Transverse colon (tissue), 4 donors: ENCODE measurements at regions not wholly inside any gene's neighbourhood (a gene's known extent, or its start where the extent isn't known, plus 50 kb on each side); places are given as distances from the start of the nearest gene placed in this dataset.

ENCODE experiments used
- DNase-seq: peaks from one replicate; pipeline ENCODE4 v3.0.0-alpha.2; 2019
- H3K27ac ChIP-seq, 4 donors: fragments of 200-600 bp; sonication (generic); 2 replicates each; pipeline ENCODE4 v1.5.1; 2016 to 2018; ENCODE audit warnings: inconsistent platforms in 4 of 4
- H3K27me3 ChIP-seq: fragments of 200-600 bp; sonication (generic); 2 replicates; pipeline ENCODE4 v1.5.1; 2017; ENCODE audit warnings: inconsistent platforms
- H3K36me3 ChIP-seq, 4 donors: fragments of 200-600 bp; sonication (generic); 2 replicates each; pipeline ENCODE4 v1.5.1; 2017 to 2019; ENCODE audit warnings: inconsistent platforms in 4 of 4
- H3K4me1 ChIP-seq, 4 donors: fragments of 200-600 bp; sonication (generic); 2 replicates each; pipeline ENCODE4 v1.5.1; 2017 to 2020; ENCODE audit warnings: inconsistent platforms in 4 of 4
- H3K4me3 ChIP-seq, 4 donors: fragments of 200-600 bp; sonication (generic); 1 replicate in 1 of 4; 2 replicates in 3 of 4; pipeline versions ENCODE4 v1.5.1 to v1.6.1; 2017 to 2019; ENCODE audit warnings: inconsistent platforms in 4 of 4
- H3K9me3 ChIP-seq, 2 donors: fragments of 200-600 bp; sonication (generic); 2 replicates each; pipeline ENCODE4 v1.5.1; 2017 to 2019; ENCODE audit warnings: inconsistent platforms in 2 of 2
- EP300 ChIP-seq: sonication (generic); formaldehyde crosslinking; IDR thresholded peaks from one replicate; pipeline ENCODE4 v1.6.1; 2017; ENCODE audit warnings: antibody characterized with exemption, low read depth
- POLR2A ChIP-seq: fragments of 450-650 bp; IDR thresholded peaks from one replicate; pipeline ENCODE4 v1.6.1; 2016; ENCODE audit warnings: antibody characterized with exemption, mild to moderate bottlenecking, moderate library complexity
- POLR2AphosphoS5 ChIP-seq, 3 donors: sonication (generic); formaldehyde crosslinking; IDR thresholded peaks; one replicate each; pipeline ENCODE4 v1.6.1; 2016; ENCODE audit warnings: antibody characterized with exemption in 3 of 3
- WGBS, 2 donors: methylation state at CpG; one replicate each; pipeline ENCODE4 v1.1.5; 2018; ENCODE audit warnings: low coverage in 1 of 2; 5-methylcytosine and 5-hydroxymethylcytosine counted together
- in situ Hi-C, 4 donors: fragments of 200-750 bp; cut with MboI; loops; one replicate each; pipeline versions ENCODE4 v1.15.0 to v1.15.1; 2017; ENCODE audit warnings: low sequenced_read_pairs in 3 of 4, low pct_ligation_motif_present in 1 of 4, low pct_unique_long_range_greater_than_20kb in 1 of 4
- intact Hi-C: fragments of 100-400 bp; cut with DNase I; formaldehyde crosslinking; loops from one replicate; pipeline ENCODE4 v1.15.1; 2023; ENCODE audit warnings: low total_unique reads
- TF ChIP-seq, protein P1 (sequence below), 5 experiments: fragments of 200-600 bp in 3 of 5; fragments of 450-650 bp in 2 of 5; sonication (generic) in 3 of 5; IDR thresholded peaks; 1 replicate in 2 of 5; 2 replicates in 3 of 5; pipeline ENCODE4 v1.5.1; 2016 to 2017; ENCODE audit warnings: antibody characterized with exemption in 5 of 5, inconsistent platforms in 3 of 5, mild to moderate bottlenecking in 2 of 5, moderate library complexity in 1 of 5

DNA sequence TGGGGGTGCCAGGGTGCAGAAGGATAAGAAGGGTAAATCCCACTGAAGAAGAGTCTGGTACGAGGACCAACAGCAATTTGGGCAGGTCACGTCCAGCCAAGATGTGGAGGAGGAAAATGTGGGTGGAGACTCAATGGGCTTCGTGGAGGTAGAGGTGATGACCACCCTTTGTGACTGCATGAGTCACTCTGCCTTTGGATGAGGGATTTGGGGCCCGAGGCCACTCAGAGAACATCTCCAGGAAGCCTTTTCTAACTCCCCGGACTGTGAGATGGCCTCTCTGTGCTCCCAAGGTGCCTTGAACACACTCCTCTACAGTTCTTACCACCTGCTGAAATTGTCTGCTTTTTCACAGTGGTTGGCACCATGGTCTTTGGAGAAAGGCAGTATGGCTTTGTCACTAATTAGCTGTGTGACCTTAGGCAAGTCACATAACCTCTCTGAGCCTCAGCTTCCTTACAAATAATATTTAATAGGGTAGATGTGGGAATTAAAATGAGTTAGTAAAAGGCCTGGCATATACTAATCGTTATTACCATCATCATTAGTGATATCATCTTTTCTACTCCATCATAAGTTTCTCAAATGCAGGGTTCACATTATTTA is 67.0 kb upstream of the ARHGAP5 start:
- Histone ChIP-seq H3K4me1 (no peaks in the 10 kb centered on the region), H3K9me3 (no peaks in the 10 kb centered on the region), H3K27me3 (no peaks in the 10 kb centered on the region), H3K27ac (no peak overlapping the region), H3K4me3 (no peak overlapping the region), H3K36me3 (no peaks in the 10 kb centered on the region)
- TF ChIP-seq POLR2A (no peak), EP300 (no peak), POLR2AphosphoS5 (IDR thresholded peaks at IDR 0.05) (no peak)
- TF ChIP-seq, protein P1, sequence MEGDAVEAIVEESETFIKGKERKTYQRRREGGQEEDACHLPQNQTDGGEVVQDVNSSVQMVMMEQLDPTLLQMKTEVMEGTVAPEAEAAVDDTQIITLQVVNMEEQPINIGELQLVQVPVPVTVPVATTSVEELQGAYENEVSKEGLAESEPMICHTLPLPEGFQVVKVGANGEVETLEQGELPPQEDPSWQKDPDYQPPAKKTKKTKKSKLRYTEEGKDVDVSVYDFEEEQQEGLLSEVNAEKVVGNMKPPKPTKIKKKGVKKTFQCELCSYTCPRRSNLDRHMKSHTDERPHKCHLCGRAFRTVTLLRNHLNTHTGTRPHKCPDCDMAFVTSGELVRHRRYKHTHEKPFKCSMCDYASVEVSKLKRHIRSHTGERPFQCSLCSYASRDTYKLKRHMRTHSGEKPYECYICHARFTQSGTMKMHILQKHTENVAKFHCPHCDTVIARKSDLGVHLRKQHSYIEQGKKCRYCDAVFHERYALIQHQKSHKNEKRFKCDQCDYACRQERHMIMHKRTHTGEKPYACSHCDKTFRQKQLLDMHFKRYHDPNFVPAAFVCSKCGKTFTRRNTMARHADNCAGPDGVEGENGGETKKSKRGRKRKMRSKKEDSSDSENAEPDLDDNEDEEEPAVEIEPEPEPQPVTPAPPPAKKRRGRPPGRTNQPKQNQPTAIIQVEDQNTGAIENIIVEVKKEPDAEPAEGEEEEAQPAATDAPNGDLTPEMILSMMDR (IDR thresholded peaks at IDR 0.05), result no peak
- in situ Hi-C loops, result no loop called here
- intact Hi-C loops, result loop anchor here (10.0 kb wide), 1 partner anchor 1065 kb away; no protein-coding TSS in a partner anchor
- WGBS, 2 donors, result 64 to 76% methylated on average over 5 to 6 of the region's 6 CpGs
- no peak for DNase-seq

DNA sequence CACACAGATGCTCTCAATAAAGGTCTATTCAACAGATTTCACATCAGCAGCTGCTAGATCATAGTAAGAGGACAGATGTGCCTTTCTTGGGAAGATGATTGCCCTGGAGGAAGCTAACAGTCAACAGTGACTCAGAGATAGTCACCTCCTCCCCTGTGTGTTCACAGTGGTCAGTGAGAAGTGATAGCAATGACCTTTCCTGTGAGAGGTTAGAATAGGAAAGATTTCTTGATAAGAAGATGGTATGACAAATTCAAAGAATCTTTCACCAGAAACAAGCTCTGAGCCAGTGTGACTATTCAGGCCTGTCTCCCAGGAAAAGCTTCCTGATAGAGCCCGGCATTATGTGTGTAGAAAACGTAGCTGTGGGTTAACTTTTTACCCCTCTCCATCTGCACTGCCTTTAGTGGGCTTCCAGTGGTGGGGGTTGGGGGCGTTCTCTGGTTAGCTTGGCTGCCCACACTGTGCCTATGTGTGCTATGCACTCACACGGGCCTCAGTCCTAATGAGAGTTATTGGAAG is 66.4 kb upstream of the ARHGAP5 start:
- DNase-seq, result no peak
- 85 to 90% methylated on average over 2 to 4 of the region's 4 CpGs for WGBS, 2 donors
- Histone ChIP-seq H3K27me3 (no peaks in the 10 kb centered on the region), H3K36me3 (no peaks in the 10 kb centered on the region), H3K27ac (no peak overlapping the region), H3K4me3 (no peak overlapping the region), H3K4me1 (no peaks in the 10 kb centered on the region), H3K9me3 (no peaks in the 10 kb centered on the region)
- in situ Hi-C loops, result no loop called here
- no peak for TF ChIP-seq POLR2A
- TF ChIP-seq, protein P1 (IDR thresholded peaks at IDR 0.05), result no peak
- TF ChIP-seq EP300, result no peak
- no peak for TF ChIP-seq POLR2AphosphoS5 (IDR thresholded peaks at IDR 0.05)
- intact Hi-C loops, result loop anchor here (10.0 kb wide), 1 partner anchor 1064 kb away; no protein-coding TSS in a partner anchor

DNA sequence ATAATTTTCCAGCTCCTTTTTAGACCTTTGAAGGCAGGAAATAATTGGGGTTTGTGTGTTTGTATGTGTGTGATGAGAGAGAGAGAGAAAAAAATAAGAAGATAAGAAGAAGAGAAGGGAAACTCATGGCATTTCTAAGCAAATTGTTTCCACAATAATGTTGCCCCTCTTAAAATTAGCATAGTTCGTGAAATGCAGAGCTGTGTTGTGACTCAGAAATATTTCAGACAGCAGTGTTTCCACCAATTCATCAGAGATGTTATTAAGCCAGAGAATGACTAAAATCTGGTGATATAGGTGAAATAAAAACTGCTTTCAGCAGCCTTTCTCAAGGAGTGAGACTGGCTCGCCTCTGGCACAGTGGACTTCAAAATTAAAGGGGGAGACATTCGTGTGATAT is 65.9 kb upstream of the ARHGAP5 start:
- Histone ChIP-seq H3K9me3 (no peaks in the 10 kb centered on the region), H3K27ac (no peak overlapping the region), H3K36me3 (no peaks in the 10 kb centered on the region), H3K27me3 (no peaks in the 10 kb centered on the region), H3K4me1 (no peaks in the 10 kb centered on the region), H3K4me3 (no peak overlapping the region)
- in situ Hi-C loops, result no loop called here
- intact Hi-C loops, result loop anchor here (10.0 kb wide), 1 partner anchor 1064 kb away; no protein-coding TSS in a partner anchor
- TF ChIP-seq POLR2A (no peak), POLR2AphosphoS5 (IDR thresholded peaks at IDR 0.05) (no peak), EP300 (no peak)
- TF ChIP-seq, protein P1 (IDR thresholded peaks at IDR 0.05), result no peak
- no peak for DNase-seq
- WGBS, 2 donors, result 73 to 88% methylated on average over 3 of the region's 3 CpGs

DNA sequence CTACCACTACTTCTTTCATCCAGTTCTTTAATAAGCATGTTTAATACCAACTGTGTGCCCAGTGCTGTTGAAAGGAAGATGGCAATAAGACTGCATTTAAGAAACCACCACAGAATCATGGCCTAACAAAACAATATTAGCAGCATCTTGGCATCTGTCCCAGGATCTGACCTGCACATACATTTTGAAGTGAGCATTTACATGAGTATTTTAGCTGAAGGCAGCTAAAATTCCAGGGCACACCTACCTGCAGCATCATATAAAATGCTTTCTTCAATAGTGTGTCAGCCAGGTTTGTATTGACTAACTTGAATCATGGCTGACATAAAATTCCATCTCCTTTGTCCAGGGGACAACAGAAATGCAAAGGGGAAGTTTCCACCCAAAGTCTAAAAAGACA is 65.0 kb upstream of the ARHGAP5 start:
- no peaks in the 10 kb centered on the region for H3K27me3 ChIP-seq
- intact Hi-C loops (loop anchor here (10.0 kb wide), 1 partner anchor 1063 kb away; no protein-coding TSS in a partner anchor), in situ Hi-C loops (no loop called here)
- TF ChIP-seq POLR2AphosphoS5 (IDR thresholded peaks at IDR 0.05), result no peak
- TF ChIP-seq EP300, result no peak
- TF ChIP-seq POLR2A, result no peak
- TF ChIP-seq, protein P1 (IDR thresholded peaks at IDR 0.05), result no peak
- no peak for DNase-seq
- H3K9me3 ChIP-seq, result no peaks in the 10 kb centered on the region
- H3K36me3 ChIP-seq, result no peaks in the 10 kb centered on the region
- H3K4me1 ChIP-seq, result no peaks in the 10 kb centered on the region
- no peak overlapping the region for H3K27ac ChIP-seq
- no peak overlapping the region for H3K4me3 ChIP-seq
